ENCODE measurements at regions not wholly inside any gene's neighbourhood (a gene's known extent, or its start where the extent isn't known, plus 50 kb on each side); places are given as distances from the start of the nearest gene placed in this dataset.
A peak's percentile ranks its signal among the peaks of the same experiment; 100 is the strongest.
"Not testable (repeated sequence)": the region's sequence is repeated elsewhere in the genome, so short reads cannot be mapped to it uniquely, and the experiment has no call there.

DNA sequence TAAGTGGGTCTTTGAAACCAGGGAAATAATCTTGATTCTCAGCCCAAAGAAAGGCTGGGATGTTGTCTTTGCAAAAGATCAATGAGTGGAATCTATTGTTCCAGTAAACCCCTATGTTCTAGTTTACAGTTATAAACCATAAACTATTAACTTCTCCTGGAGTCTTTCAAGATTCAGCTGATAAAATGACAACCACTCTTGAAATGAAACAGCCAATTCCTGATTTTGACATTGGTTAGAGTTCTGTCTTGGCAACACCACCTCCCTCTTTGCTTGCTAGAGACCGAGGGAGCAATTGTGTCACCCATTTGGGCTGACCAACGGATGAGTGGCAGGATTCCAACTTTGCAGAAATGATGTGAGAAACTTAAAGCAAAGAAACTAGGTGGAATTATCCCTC lies 746.9 kb downstream of the SLC4A3 start:
- Mint-ChIP-seq H3K4me3 (no peak overlapping the region), H3K27me3 (ENCODE audit: low read depth) (no peaks in the 10 kb centered on the region), H3K27ac (peak overlapping the region; percentile 58; the same call in 1 of the 2 replicates), H3K36me3 (peaks cover 8% of the 10 kb centered on the region; the same call in 1 of the 2 replicates), H3K4me1 (peaks cover 48% of the 10 kb centered on the region), H3K9me3 (peaks cover 18% of the 10 kb centered on the region)
- no peak for DNase-seq (ENCODE audit: low spot score)
- POLR2A ChIA-PET, result no interaction called here
- TF ChIP-seq SOX15 (CRISPR knock-in tag; IDR thresholded peaks at IDR 0.05), result no peak
- CTCF ChIA-PET, result no interaction called here
- no peak for ATAC-seq

DNA sequence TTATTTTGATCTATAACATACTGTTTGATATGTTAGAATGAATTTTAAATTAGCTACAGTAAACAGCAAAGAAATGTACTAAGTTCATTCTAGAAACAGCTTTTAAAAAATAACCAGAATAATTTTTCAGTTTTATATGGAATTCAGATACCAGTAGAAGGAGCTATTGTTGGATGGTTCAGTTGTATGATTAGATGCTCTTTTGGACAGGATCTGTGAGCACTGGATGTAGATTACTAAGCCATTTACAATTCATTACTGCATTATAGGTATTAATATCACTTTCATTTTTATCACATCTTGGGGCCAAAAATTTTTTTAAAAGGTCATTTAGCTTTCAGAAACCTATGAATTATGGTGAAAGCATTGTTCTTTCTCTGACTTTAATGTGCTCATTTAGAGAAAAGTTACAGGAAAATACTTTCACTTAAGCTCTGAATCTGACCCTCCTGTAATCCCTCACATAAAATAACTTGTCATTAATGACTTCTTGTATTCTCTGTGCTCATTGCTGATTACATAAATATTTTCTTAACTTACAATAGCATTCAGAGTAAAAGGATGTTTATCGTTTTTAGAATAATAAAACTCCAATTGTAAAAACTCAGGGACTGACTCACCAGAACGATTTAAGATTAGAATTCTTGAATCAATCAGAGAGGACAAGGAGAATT lies 750.2 kb downstream of the SLC4A3 start:
- DNase-seq (ENCODE audit: low spot score) (no peak), ATAC-seq (no peak)
- H3K36me3 Mint-ChIP-seq, result peaks cover 33% of the 10 kb centered on the region
- CTCF ChIA-PET, result no interaction called here
- TF ChIP-seq HMGA2 (CRISPR knock-in tag; IDR thresholded peaks at IDR 0.05), result no peak
- POLR2A ChIA-PET, result no interaction called here
- H3K27ac Mint-ChIP-seq, result no peak overlapping the region
- peaks cover 34% of the 10 kb centered on the region for H3K9me3 Mint-ChIP-seq
- H3K27me3 Mint-ChIP-seq (ENCODE audit: low read depth), result no peaks in the 10 kb centered on the region
- H3K4me1 Mint-ChIP-seq, result peaks cover 46% of the 10 kb centered on the region
- H3K4me3 Mint-ChIP-seq, result no peak overlapping the region

DNA sequence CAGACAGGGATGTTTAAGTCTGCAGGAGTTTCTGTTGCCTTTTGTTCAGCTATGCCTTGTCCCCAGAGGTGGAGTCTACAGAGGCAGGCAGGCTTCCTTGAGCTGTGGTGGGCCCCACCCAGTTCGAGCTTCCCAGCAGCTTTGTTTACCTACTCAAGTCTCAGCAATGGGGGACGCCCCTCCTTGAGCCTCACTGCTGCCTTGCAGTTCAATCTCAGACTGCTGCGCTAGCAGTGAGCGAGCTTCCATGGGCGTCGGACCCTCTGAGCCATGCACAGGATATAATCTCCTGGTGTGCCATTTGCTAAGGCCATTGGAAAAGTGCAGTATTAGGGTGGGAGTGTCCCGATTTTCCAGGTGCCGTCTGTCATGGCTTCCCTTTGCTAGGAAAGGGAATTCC lies 760.3 kb downstream of the SLC4A3 start:
- POLR2A ChIA-PET; H3K27me3 Mint-ChIP-seq (ENCODE audit: low read depth); H3K4me1 Mint-ChIP-seq; ATAC-seq; H3K27ac Mint-ChIP-seq; CTCF ChIA-PET; H3K4me3 Mint-ChIP-seq; DNase-seq (ENCODE audit: low spot score): not testable (repeated sequence)
- H3K9me3 Mint-ChIP-seq, result peaks cover 53% of the 10 kb centered on the region
- peaks cover 44% of the 10 kb centered on the region for H3K36me3 Mint-ChIP-seq

DNA sequence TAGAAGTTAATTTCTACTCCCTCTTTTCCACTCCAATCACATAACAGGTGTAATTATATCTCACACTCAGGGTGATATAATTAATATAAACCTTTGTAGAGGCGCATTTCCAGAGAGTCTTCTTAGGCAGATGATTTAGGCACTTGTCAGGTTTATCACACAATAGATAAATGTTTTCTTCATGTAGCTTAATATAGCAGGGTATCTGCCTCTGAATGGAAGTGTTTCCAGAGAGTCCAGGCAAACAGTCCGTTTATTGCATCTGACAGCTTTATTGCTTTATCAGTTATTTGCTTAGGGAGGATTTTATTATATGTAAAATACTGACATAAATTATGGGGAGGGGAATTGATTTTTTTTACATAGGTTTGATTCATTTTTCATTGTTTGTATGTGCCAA lies 766.3 kb downstream of the SLC4A3 start:
- no peaks in the 10 kb centered on the region for H3K27me3 Mint-ChIP-seq (ENCODE audit: low read depth)
- peaks cover 6% of the 10 kb centered on the region; the same call in 1 of the 2 replicates for H3K4me1 Mint-ChIP-seq
- no peak overlapping the region for H3K27ac Mint-ChIP-seq
- ChIA-PET POLR2A (no interaction called here), CTCF (no interaction called here)
- TF ChIP-seq ZNF396 (CRISPR knock-in tag; IDR thresholded peaks at IDR 0.05; ENCODE audit: borderline replicate concordance) (no peak), GRHL2 (CRISPR knock-in tag; IDR thresholded peaks at IDR 0.05; ENCODE audit: insufficient replicate concordance, severe bottlenecking) (no peak), NR1H2 (CRISPR knock-in tag; IDR thresholded peaks at IDR 0.05) (no peak)
- TF ChIP-seq, protein P1, sequence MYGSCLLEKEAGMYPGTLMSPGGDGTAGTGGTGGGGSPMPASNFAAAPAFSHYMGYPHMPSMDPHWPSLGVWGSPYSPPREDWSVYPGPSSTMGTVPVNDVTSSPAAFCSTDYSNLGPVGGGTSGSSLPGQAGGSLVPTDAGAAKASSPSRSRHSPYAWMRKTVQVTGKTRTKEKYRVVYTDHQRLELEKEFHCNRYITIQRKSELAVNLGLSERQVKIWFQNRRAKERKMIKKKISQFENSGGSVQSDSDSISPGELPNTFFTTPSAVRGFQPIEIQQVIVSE (CRISPR knock-in tag; IDR thresholded peaks at IDR 0.05; ENCODE audit: borderline replicate concordance), result no peak
- no peak overlapping the region for H3K4me3 Mint-ChIP-seq
- 0 out of 2 replicates have a peak, but pooled peaks cover 4% of the 10 kb centered on the region for H3K36me3 Mint-ChIP-seq
- DNase-seq (ENCODE audit: low spot score) (no peak), ATAC-seq (no peak)
- peaks cover 6% of the 10 kb centered on the region for H3K9me3 Mint-ChIP-seq

DNA sequence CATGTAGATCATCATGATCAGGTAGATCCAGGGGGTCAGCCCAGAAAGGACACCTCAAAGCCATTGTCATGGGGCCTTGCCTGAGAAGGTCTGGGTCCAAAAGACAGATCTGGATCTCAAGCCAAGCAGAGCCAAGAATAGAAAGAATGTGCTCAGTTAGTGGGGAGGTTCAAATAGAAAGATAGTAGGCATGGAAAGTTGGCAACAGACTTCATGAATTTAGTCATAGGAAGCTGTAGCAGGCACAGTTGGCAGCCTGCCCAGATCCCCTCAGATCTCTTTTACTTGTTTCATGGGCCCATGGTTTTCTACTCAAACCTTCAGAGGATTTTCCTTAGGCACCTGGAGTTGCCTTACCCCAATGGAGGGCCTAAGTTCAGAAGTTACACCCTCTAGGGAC lies 767.0 kb downstream of the SLC4A3 start:
- no peaks in the 10 kb centered on the region for H3K36me3 Mint-ChIP-seq
- no peak for TF ChIP-seq ZNF121 (CRISPR knock-in tag; IDR thresholded peaks at IDR 0.05)
- TF ChIP-seq ZNF317 (CRISPR knock-in tag; IDR thresholded peaks at IDR 0.05; ENCODE audit: borderline replicate concordance, low read depth), result no peak
- TF ChIP-seq, protein P2, sequence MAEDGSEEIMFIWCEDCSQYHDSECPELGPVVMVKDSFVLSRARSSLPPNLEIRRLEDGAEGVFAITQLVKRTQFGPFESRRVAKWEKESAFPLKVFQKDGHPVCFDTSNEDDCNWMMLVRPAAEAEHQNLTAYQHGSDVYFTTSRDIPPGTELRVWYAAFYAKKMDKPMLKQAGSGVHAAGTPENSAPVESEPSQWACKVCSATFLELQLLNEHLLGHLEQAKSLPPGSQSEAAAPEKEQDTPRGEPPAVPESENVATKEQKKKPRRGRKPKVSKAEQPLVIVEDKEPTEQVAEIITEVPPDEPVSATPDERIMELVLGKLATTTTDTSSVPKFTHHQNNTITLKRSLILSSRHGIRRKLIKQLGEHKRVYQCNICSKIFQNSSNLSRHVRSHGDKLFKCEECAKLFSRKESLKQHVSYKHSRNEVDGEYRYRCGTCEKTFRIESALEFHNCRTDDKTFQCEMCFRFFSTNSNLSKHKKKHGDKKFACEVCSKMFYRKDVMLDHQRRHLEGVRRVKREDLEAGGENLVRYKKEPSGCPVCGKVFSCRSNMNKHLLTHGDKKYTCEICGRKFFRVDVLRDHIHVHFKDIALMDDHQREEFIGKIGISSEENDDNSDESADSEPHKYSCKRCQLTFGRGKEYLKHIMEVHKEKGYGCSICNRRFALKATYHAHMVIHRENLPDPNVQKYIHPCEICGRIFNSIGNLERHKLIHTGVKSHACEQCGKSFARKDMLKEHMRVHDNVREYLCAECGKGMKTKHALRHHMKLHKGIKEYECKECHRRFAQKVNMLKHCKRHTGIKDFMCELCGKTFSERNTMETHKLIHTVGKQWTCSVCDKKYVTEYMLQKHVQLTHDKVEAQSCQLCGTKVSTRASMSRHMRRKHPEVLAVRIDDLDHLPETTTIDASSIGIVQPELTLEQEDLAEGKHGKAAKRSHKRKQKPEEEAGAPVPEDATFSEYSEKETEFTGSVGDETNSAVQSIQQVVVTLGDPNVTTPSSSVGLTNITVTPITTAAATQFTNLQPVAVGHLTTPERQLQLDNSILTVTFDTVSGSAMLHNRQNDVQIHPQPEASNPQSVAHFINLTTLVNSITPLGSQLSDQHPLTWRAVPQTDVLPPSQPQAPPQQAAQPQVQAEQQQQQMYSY (CRISPR knock-in tag; IDR thresholded peaks at IDR 0.05), result no peak
- TF ChIP-seq, protein P3, sequence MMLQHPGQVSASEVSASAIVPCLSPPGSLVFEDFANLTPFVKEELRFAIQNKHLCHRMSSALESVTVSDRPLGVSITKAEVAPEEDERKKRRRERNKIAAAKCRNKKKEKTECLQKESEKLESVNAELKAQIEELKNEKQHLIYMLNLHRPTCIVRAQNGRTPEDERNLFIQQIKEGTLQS (CRISPR knock-in tag; conservative IDR thresholded peaks at IDR 0.05), result no peak
- TF ChIP-seq TP53 (CRISPR knock-in tag; IDR thresholded peaks at IDR 0.05), result no peak
- TF ChIP-seq KAT7 (CRISPR knock-in tag; IDR thresholded peaks at IDR 0.05; ENCODE audit: borderline replicate concordance), result no peak
- TF ChIP-seq NFYB (CRISPR knock-in tag; conservative IDR thresholded peaks at IDR 0.05; ENCODE audit: low read depth), result no peak
- no peak for TF ChIP-seq TCF7 (CRISPR knock-in tag; IDR thresholded peaks at IDR 0.05; ENCODE audit: low read depth)
- TF ChIP-seq ZNF219 (CRISPR knock-in tag; IDR thresholded peaks at IDR 0.05; ENCODE audit: borderline replicate concordance), result no peak
- TF ChIP-seq NFATC4 (CRISPR knock-in tag; IDR thresholded peaks at IDR 0.05), result no peak
- TF ChIP-seq, protein P4, sequence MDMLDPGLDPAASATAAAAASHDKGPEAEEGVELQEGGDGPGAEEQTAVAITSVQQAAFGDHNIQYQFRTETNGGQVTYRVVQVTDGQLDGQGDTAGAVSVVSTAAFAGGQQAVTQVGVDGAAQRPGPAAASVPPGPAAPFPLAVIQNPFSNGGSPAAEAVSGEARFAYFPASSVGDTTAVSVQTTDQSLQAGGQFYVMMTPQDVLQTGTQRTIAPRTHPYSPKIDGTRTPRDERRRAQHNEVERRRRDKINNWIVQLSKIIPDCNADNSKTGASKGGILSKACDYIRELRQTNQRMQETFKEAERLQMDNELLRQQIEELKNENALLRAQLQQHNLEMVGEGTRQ (CRISPR knock-in tag; IDR thresholded peaks at IDR 0.05), result no peak
- no peak for TF ChIP-seq MXD4 (CRISPR knock-in tag; IDR thresholded peaks at IDR 0.05; ENCODE audit: borderline replicate concordance)
- TF ChIP-seq, protein P5, sequence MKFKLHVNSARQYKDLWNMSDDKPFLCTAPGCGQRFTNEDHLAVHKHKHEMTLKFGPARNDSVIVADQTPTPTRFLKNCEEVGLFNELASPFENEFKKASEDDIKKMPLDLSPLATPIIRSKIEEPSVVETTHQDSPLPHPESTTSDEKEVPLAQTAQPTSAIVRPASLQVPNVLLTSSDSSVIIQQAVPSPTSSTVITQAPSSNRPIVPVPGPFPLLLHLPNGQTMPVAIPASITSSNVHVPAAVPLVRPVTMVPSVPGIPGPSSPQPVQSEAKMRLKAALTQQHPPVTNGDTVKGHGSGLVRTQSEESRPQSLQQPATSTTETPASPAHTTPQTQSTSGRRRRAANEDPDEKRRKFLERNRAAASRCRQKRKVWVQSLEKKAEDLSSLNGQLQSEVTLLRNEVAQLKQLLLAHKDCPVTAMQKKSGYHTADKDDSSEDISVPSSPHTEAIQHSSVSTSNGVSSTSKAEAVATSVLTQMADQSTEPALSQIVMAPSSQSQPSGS (CRISPR knock-in tag; IDR thresholded peaks at IDR 0.05; ENCODE audit: borderline replicate concordance, low read depth), result no peak
- TF ChIP-seq GTF2I (CRISPR knock-in tag; conservative IDR thresholded peaks at IDR 0.05), result no peak

More for the DNA sequence above, 767.0 kb downstream of the SLC4A3 start:
- Mint-ChIP-seq H3K9me3 (peaks cover 3% of the 10 kb centered on the region; the same call in 1 of the 2 replicates), H3K27ac (no peak overlapping the region), H3K4me3 (no peak overlapping the region), H3K4me1 (peaks cover 6% of the 10 kb centered on the region; the same call in 1 of the 2 replicates), H3K27me3 (ENCODE audit: low read depth) (no peaks in the 10 kb centered on the region)
- no peak for DNase-seq (ENCODE audit: low spot score)
- ChIA-PET CTCF (no interaction called here), POLR2A (no interaction called here)
- ATAC-seq, result no peak

Measured in WTC11 (cell line).